ENCODE measurements at regions not wholly inside any gene's neighbourhood (a gene's known extent, or its start where the extent isn't known, plus 50 kb on each side); places are given as distances from the start of the nearest gene placed in this dataset.

- no peak overlapping the region for H3K27ac ChIP-seq
- WGBS, 2 donors: 66 to 79% methylated on average over 4 of the region's 4 CpGs
- peaks cover 0 to 12% (median 0%) of the 10 kb centered on the region in 11 donors for H3K9me3 ChIP-seq
- H3K4me3 ChIP-seq: no peak overlapping the region
- ATAC-seq (no peak), DNase-seq (no peak)
- H3K4me1 ChIP-seq: no peaks in the 10 kb centered on the region
- intact Hi-C loops (cut with DNase I): no loop called here
- H3K27me3 ChIP-seq: no peaks in the 10 kb centered on the region
- no peaks in the 10 kb centered on the region for H3K36me3 ChIP-seq
- TF ChIP-seq CTCF (IDR thresholded peaks at IDR 0.05): no peak
Measured at GRCh38 chr11:105371311-105371710, 231.7 kb upstream of the CARD18 start.

GRCh38 chr11:105368711-105369110 is 229.1 kb upstream of the CARD18 start:
- Histone ChIP-seq H3K27ac (no peak overlapping the region), H3K36me3 (no peaks in the 10 kb centered on the region), H3K4me3 (no peak overlapping the region), H3K27me3 (no peaks in the 10 kb centered on the region), H3K9me3 (no peaks in the 10 kb centered on the region), H3K4me1 (no peaks in the 10 kb centered on the region)
- intact Hi-C loops (cut with DNase I): no loop called here
- DNase-seq: no peak
- WGBS, 2 donors: 40 to 52% methylated on average over 6 of the region's 6 CpGs
- TF ChIP-seq CTCF (IDR thresholded peaks at IDR 0.05): no peak
- ATAC-seq: no peak

DNA sequence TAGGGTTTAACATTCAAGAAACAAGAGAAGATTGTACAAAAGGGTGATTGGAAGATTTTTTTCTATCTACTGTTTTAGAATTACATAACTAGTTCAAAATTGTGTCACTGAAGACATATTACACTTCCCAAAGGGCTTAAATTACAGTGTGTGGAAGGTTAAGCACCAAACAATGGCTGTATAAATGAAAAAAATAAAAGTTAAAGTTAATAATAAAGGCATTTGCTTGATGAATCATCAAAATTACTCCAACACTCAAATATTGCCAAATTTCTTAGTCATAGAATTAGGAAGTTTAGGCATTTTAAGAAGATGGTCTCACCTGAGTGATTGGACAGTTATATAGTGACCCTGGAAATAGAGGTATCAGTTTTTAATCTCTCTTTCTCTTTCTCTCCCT is 227.6 kb upstream of the CARD18 start:
- ATAC-seq: no peak
- no peak for DNase-seq
- no peaks in the 10 kb centered on the region for H3K9me3 ChIP-seq
- H3K4me3 ChIP-seq: no peak overlapping the region
- intact Hi-C loops (cut with DNase I): no loop called here
- no peaks in the 10 kb centered on the region for H3K4me1 ChIP-seq
- no peaks in the 10 kb centered on the region for H3K27me3 ChIP-seq
- H3K27ac ChIP-seq: no peak overlapping the region
- TF ChIP-seq CTCF (IDR thresholded peaks at IDR 0.05): no peak
- H3K36me3 ChIP-seq: no peaks in the 10 kb centered on the region

DNA sequence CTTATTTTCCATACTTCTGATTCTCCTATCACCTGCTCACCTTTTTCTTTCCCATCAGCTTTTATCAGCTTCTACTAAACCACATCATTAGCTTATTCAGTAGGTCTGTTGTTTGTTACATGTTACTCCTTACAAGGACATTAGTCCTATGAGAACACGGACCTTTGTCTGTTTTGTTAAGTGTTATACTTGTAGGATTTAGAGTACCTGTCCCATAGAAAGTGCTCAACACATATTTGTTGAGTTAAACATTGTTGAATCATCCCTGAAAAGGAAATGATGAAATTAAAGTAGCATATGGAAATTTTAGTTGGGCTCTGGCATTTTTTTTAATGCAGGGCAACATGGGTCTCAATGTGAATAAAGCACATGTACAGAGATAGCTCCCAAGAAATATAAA is 222.1 kb upstream of the CARD18 start:
- WGBS, 2 donors: 71 to 73% methylated on average over 1 of the region's 1 CpG
- no peak overlapping the region for H3K4me3 ChIP-seq
- DNase-seq: no peak
- no peak for ATAC-seq
- H3K27me3 ChIP-seq: no peaks in the 10 kb centered on the region
- H3K4me1 ChIP-seq: no peaks in the 10 kb centered on the region
- no peak for TF ChIP-seq CTCF (IDR thresholded peaks at IDR 0.05)
- H3K27ac ChIP-seq: no peak overlapping the region
- intact Hi-C loops (cut with DNase I): no loop called here
- H3K36me3 ChIP-seq: no peaks in the 10 kb centered on the region
- no peaks in the 10 kb centered on the region for H3K9me3 ChIP-seq

DNA sequence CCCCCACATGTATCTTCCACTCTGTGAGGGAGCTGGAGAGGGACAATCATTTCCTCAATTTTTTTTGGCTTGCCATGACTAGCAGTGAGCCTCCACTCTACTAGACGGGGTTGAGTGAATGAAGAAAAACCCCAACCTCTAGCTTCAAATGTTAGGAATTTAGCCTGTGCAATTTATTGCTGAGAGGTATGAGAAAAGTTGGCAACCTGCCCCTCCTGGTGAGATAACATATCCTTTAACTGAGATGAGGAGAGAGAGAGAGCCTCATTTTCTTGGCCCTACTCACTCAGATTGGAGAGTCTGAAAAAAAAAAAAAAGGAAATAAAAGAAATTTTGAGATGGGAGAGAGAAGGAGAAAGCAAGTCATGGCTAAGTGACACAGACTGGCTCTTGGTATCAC is 218.2 kb upstream of the CARD18 start:
- no peaks in the 10 kb centered on the region for H3K4me1 ChIP-seq
- H3K36me3 ChIP-seq: no peaks in the 10 kb centered on the region
- WGBS, 2 donors: 26 to 51% methylated on average over 1 of the region's 1 CpG
- no peak for ATAC-seq
- H3K9me3 ChIP-seq: no peaks in the 10 kb centered on the region
- no peak for TF ChIP-seq CTCF (IDR thresholded peaks at IDR 0.05)
- intact Hi-C loops (cut with DNase I): no loop called here
- H3K27me3 ChIP-seq: no peaks in the 10 kb centered on the region
- no peak for DNase-seq
- no peak overlapping the region for H3K4me3 ChIP-seq
- no peak overlapping the region for H3K27ac ChIP-seq

Data from heart right ventricle (tissue), 16 donors.